ENCODE measurements at regions not wholly inside any gene's neighbourhood (a gene's known extent, or its start where the extent isn't known, plus 50 kb on each side); places are given as distances from the start of the nearest gene placed in this dataset.

DNA sequence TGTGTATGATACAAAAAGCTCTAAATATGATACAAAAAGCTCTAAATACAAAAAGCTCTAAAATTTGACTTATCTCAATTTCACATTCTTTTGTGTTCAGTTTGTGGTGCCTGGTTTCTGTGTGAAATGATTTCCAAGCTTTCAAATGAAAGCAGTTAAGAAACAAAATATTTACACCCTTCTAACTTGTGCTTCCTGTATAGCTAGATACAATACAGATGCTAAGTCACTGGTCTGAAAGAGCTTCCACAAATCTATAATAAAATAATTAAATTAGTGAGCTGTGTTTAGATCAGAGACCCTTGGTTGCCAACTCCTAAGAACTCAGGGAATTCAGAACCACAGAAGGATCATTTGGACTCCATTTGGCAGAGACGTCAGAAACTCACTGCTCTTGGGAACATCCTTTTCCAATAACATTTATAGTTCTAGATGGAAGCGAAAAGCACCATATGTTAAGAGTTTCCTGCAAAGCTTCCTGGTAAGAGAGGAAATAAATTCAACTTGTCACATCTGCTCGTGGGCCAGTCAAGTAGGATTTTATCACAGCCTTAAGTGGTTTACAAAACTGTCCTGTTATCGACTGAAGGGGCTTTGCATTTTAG is 1079.1 kb downstream of the ADGRL2 start:
- TF ChIP-seq POLR2A (IDR thresholded peaks at IDR 0.05) (no peak), EP300 (IDR thresholded peaks at IDR 0.05) (no peak)

All from suprapubic skin (tissue), 2 donors.